ENCODE measurements at regions not wholly inside any gene's neighbourhood (a gene's known extent, or its start where the extent isn't known, plus 50 kb on each side); places are given as distances from the start of the nearest gene placed in this dataset.

DNA sequence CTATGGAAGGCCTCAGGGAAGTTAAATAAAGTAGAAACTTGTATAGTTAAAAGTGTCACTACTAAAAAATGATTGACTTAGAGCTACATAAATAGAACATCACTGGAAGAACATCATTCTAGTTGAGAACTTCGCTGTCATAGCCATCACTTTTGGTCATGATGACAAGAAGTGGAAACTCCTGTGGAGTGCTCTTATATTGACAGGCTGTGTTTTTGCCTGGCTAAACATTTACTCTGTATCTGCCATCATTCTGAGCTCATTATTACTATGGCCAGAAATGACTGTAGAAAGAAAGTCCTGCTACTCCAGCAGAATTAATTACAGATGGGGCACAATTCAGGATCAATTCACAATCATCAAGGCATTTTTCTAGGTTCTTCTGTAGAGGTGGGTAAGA lies 165.1 kb upstream of the GOLIM4 start:
- Histone ChIP-seq H4K20me1 (ENCODE audit: insufficient read depth) (no peaks in the 10 kb centered on the region), H3K4me2 (no peak overlapping the region), H2AFZ (ENCODE audit: low read depth) (no peak overlapping the region), H3K4me1 (ENCODE audit: control insufficient read depth in 1 of 2, insufficient read depth in 2 of 2, low read depth in 1 of 2, low read length in 1 of 2) (no peaks in the 10 kb centered on the region), H3K4me3 (ENCODE audit: low read depth in 2 of 2, low read length in 1 of 2) (no peak overlapping the region), H3F3A (replicated peaks; ENCODE audit: insufficient read depth) (no peaks in the 10 kb centered on the region), H3K36me3 (replicated peaks in 1 of 2; ENCODE audit: control insufficient read depth in 1 of 2, insufficient read depth in 2 of 2, low read length in 1 of 2) (no peaks in the 10 kb centered on the region), H3K27ac (ENCODE audit: low read depth in 2 of 2, low read length in 1 of 2) (no peak overlapping the region), H3K79me2 (ENCODE audit: insufficient read depth) (no peaks in the 10 kb centered on the region), H3K9me2 (no peaks in the 10 kb centered on the region), H3K9me3 (no peaks in the 10 kb centered on the region), H3K27me3 (ENCODE audit: insufficient read depth) (no peaks in the 10 kb centered on the region), H3K9ac (no peak overlapping the region)
- POLR2A ChIA-PET: no interaction called here
- no peak for DNase-seq
- TF ChIP-seq RCOR1 (IDR thresholded peaks at IDR 0.05; ENCODE audit: low read length): no peak
- TF ChIP-seq RFX5 (IDR thresholded peaks at IDR 0.05; ENCODE audit: low read length): no peak
- TF ChIP-seq, protein P1, sequence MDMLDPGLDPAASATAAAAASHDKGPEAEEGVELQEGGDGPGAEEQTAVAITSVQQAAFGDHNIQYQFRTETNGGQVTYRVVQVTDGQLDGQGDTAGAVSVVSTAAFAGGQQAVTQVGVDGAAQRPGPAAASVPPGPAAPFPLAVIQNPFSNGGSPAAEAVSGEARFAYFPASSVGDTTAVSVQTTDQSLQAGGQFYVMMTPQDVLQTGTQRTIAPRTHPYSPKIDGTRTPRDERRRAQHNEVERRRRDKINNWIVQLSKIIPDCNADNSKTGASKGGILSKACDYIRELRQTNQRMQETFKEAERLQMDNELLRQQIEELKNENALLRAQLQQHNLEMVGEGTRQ (IDR thresholded peaks at IDR 0.05; ENCODE audit: borderline replicate concordance, low read depth, low read length): no peak
- TF ChIP-seq, protein P2, sequence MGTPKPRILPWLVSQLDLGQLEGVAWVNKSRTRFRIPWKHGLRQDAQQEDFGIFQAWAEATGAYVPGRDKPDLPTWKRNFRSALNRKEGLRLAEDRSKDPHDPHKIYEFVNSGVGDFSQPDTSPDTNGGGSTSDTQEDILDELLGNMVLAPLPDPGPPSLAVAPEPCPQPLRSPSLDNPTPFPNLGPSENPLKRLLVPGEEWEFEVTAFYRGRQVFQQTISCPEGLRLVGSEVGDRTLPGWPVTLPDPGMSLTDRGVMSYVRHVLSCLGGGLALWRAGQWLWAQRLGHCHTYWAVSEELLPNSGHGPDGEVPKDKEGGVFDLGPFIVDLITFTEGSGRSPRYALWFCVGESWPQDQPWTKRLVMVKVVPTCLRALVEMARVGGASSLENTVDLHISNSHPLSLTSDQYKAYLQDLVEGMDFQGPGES (IDR thresholded peaks at IDR 0.05; ENCODE audit: low read depth, low read length): no peak
- TF ChIP-seq, protein P3, sequence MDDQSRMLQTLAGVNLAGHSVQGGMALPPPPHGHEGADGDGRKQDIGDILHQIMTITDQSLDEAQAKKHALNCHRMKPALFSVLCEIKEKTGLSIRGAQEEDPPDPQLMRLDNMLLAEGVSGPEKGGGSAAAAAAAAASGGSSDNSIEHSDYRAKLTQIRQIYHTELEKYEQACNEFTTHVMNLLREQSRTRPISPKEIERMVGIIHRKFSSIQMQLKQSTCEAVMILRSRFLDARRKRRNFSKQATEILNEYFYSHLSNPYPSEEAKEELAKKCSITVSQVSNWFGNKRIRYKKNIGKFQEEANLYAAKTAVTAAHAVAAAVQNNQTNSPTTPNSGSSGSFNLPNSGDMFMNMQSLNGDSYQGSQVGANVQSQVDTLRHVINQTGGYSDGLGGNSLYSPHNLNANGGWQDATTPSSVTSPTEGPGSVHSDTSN (IDR thresholded peaks at IDR 0.05): no peak
- TF ChIP-seq SIN3A (IDR thresholded peaks at IDR 0.05; ENCODE audit: borderline replicate concordance, low read depth, low read length): no peak
- no peak for TF ChIP-seq ELF1 (IDR thresholded peaks at IDR 0.05)
- no peak for TF ChIP-seq RXRA (IDR thresholded peaks at IDR 0.05; ENCODE audit: borderline replicate concordance, low read depth)
- CTCF ChIA-PET: interaction anchor here (1.0 kb wide), 1 partner anchor 586 kb away, joined by 3 read pairs; no protein-coding TSS in a partner anchor
- WGBS (ENCODE audit: low lambda C conversion rate): 29% methylated on average over 1 of the region's 1 CpG

DNA sequence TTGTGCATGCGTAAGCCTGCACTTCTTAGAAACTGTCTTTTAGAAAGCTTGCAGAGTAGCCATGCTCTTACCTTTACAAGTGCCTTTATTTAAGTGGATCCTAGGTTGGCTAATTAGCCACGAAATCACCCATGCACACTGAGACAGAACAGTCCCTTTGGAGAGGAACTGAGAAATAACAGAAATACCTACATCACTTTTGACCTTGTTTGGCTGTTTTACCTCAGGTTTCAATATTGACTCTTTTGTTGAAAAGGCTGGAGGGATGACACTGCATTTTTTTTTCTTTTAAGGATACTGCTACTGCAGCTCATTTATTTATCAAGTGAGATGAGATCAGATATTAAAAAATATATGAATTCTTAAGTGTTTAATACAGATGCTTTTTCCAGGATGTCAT lies 155.6 kb upstream of the GOLIM4 start:
- ChIA-PET POLR2A (no interaction called here), CTCF (interaction anchor here (1.0 to 1.5 kb wide), 2 partner anchors 20 to 99 kb away, joined by 3 to 4 read pairs; no protein-coding TSS in a partner anchor)
- H4K20me1 ChIP-seq (ENCODE audit: insufficient read depth): no peaks in the 10 kb centered on the region
- no peak for DNase-seq
- no peak overlapping the region for H3K4me3 ChIP-seq (ENCODE audit: low read depth in 2 of 2, low read length in 1 of 2)
- H3K9me2 ChIP-seq: no peaks in the 10 kb centered on the region
- no peak overlapping the region for H2AFZ ChIP-seq (ENCODE audit: low read depth)
- no peaks in the 10 kb centered on the region for H3K36me3 ChIP-seq (replicated peaks in 1 of 2; ENCODE audit: control insufficient read depth in 1 of 2, insufficient read depth in 2 of 2, low read length in 1 of 2)
- no peak for TF ChIP-seq EP300 (IDR thresholded peaks at IDR 0.05; ENCODE audit: borderline replicate concordance in 1 of 2, low read depth in 1 of 2, low read length in 1 of 2)
- peaks cover 3% of the 10 kb centered on the region for H3F3A ChIP-seq (replicated peaks; ENCODE audit: insufficient read depth)
- no peak overlapping the region for H3K4me2 ChIP-seq
- H3K79me2 ChIP-seq (ENCODE audit: insufficient read depth): no peaks in the 10 kb centered on the region
- H3K4me1 ChIP-seq (ENCODE audit: control insufficient read depth in 1 of 2, insufficient read depth in 2 of 2, low read depth in 1 of 2, low read length in 1 of 2): peaks cover 0 to 2% of the 10 kb centered on the region in 2 experiments; a peak in 1 of 4 replicates
- H3K9ac ChIP-seq: no peak overlapping the region
- no peaks in the 10 kb centered on the region for H3K9me3 ChIP-seq
- 62% methylated on average over 2 of the region's 2 CpGs for WGBS (ENCODE audit: low lambda C conversion rate)
- H3K27ac ChIP-seq (ENCODE audit: low read depth in 2 of 2, low read length in 1 of 2): no peak overlapping the region
- peaks cover 28% of the 10 kb centered on the region for H3K27me3 ChIP-seq (ENCODE audit: insufficient read depth)

All from SK-N-SH (cell line).